ENCODE measurements at regions not wholly inside any gene's neighbourhood (a gene's known extent, or its start where the extent isn't known, plus 50 kb on each side); places are given as distances from the start of the nearest gene placed in this dataset.

- 7 to 12% methylated on average over 5 of the region's 5 CpGs for whole genome bisulfite sequencing, 2 donors
- peak in 1 of 2 donors; percentile 68 for ATAC-seq (ENCODE audit: low FRiP score in 2 of 2)
- DNase-seq: no peak
- no peak for TF ChIP-seq POLR2A (IDR thresholded peaks at IDR 0.05)
- no peak for TF ChIP-seq EP300 (IDR thresholded peaks at IDR 0.05)
- TF ChIP-seq CTCF (IDR thresholded peaks at IDR 0.05): peak in 5 of 6 experiments; percentile 49 to 56 (median 51)
- TF ChIP-seq POLR2AphosphoS5 (IDR thresholded peaks at IDR 0.05): no peak
- Histone ChIP-seq H3K4me1 (no peaks in the 10 kb centered on the region), H3K27me3 (no peaks in the 10 kb centered on the region), H3K36me3 (no peaks in the 10 kb centered on the region), H3K4me3 (no peak overlapping the region), H3K9me3 (no peaks in the 10 kb centered on the region), H3K27ac (no peak overlapping the region)
Measured at GRCh38 chr1:240027059-240027462, 64.6 kb upstream of the FMN2 start.

- Histone ChIP-seq H3K36me3 (no peaks in the 10 kb centered on the region), H3K4me3 (no peak overlapping the region), H3K27ac (no peak overlapping the region), H3K27me3 (no peaks in the 10 kb centered on the region), H3K9me3 (no peaks in the 10 kb centered on the region), H3K4me1 (no peaks in the 10 kb centered on the region)
- ATAC-seq (ENCODE audit: low FRiP score in 2 of 2): no peak
- DNase-seq: no peak
- WGBS, 2 donors: 85 to 86% methylated on average over 3 of the region's 3 CpGs
- TF ChIP-seq CTCF (IDR thresholded peaks at IDR 0.05): no peak
- TF ChIP-seq EP300 (IDR thresholded peaks at IDR 0.05): no peak
- TF ChIP-seq POLR2AphosphoS5 (IDR thresholded peaks at IDR 0.05): no peak
- TF ChIP-seq POLR2A (IDR thresholded peaks at IDR 0.05): no peak
Measured at GRCh38 chr1:240029418-240029817, 62.3 kb upstream of the FMN2 start.

- no peak overlapping the region for H3K4me3 ChIP-seq
- no peaks in the 10 kb centered on the region for H3K9me3 ChIP-seq
- H3K27me3 ChIP-seq: no peaks in the 10 kb centered on the region
- no peak for DNase-seq
- H3K27ac ChIP-seq: no peak overlapping the region
- H3K4me1 ChIP-seq: no peaks in the 10 kb centered on the region
- 73 to 74% methylated on average over 5 of the region's 5 CpGs for WGBS, 2 donors
- no peaks in the 10 kb centered on the region for H3K36me3 ChIP-seq
- no peak for ATAC-seq (ENCODE audit: low FRiP score in 2 of 2)
- no peak for TF ChIP-seq POLR2AphosphoS5 (IDR thresholded peaks at IDR 0.05)
- TF ChIP-seq EP300 (IDR thresholded peaks at IDR 0.05): no peak
- no peak for TF ChIP-seq POLR2A (IDR thresholded peaks at IDR 0.05)
- TF ChIP-seq CTCF (IDR thresholded peaks at IDR 0.05): no peak
Measured at GRCh38 chr1:240030236-240030635, 61.4 kb upstream of the FMN2 start.

- no peak overlapping the region for H3K4me3 ChIP-seq
- H3K4me1 ChIP-seq: no peaks in the 10 kb centered on the region
- H3K36me3 ChIP-seq: no peaks in the 10 kb centered on the region
- no peaks in the 10 kb centered on the region for H3K9me3 ChIP-seq
- ATAC-seq (ENCODE audit: low FRiP score in 2 of 2) (no peak), DNase-seq (no peak)
- 66 to 69% methylated on average over 5 of the region's 5 CpGs for WGBS, 2 donors
- H3K27ac ChIP-seq: no peak overlapping the region
- no peaks in the 10 kb centered on the region for H3K27me3 ChIP-seq
- TF ChIP-seq CTCF (IDR thresholded peaks at IDR 0.05) (no peak), EP300 (IDR thresholded peaks at IDR 0.05) (no peak), POLR2A (IDR thresholded peaks at IDR 0.05) (no peak), POLR2AphosphoS5 (IDR thresholded peaks at IDR 0.05) (no peak)
Measured at GRCh38 chr1:240031009-240031408, 60.7 kb upstream of the FMN2 start.

- Histone ChIP-seq H3K9me3 (no peaks in the 10 kb centered on the region), H3K4me3 (no peak overlapping the region), H3K36me3 (no peaks in the 10 kb centered on the region), H3K4me1 (no peaks in the 10 kb centered on the region), H3K27me3 (no peaks in the 10 kb centered on the region), H3K27ac (no peak overlapping the region)
- no peak for DNase-seq
- 80 to 82% methylated on average over 3 of the region's 3 CpGs for WGBS, 2 donors
- no peak for ATAC-seq (ENCODE audit: low FRiP score in 2 of 2)
- no peak for TF ChIP-seq EP300 (IDR thresholded peaks at IDR 0.05)
- TF ChIP-seq POLR2AphosphoS5 (IDR thresholded peaks at IDR 0.05): no peak
- TF ChIP-seq CTCF (IDR thresholded peaks at IDR 0.05): no peak
- no peak for TF ChIP-seq POLR2A (IDR thresholded peaks at IDR 0.05)
Measured at GRCh38 chr1:240031414-240031813, 60.3 kb upstream of the FMN2 start.
